ENCODE measurements at regions not wholly inside any gene's neighbourhood (a gene's known extent, or its start where the extent isn't known, plus 50 kb on each side); places are given as distances from the start of the nearest gene placed in this dataset.

DNA sequence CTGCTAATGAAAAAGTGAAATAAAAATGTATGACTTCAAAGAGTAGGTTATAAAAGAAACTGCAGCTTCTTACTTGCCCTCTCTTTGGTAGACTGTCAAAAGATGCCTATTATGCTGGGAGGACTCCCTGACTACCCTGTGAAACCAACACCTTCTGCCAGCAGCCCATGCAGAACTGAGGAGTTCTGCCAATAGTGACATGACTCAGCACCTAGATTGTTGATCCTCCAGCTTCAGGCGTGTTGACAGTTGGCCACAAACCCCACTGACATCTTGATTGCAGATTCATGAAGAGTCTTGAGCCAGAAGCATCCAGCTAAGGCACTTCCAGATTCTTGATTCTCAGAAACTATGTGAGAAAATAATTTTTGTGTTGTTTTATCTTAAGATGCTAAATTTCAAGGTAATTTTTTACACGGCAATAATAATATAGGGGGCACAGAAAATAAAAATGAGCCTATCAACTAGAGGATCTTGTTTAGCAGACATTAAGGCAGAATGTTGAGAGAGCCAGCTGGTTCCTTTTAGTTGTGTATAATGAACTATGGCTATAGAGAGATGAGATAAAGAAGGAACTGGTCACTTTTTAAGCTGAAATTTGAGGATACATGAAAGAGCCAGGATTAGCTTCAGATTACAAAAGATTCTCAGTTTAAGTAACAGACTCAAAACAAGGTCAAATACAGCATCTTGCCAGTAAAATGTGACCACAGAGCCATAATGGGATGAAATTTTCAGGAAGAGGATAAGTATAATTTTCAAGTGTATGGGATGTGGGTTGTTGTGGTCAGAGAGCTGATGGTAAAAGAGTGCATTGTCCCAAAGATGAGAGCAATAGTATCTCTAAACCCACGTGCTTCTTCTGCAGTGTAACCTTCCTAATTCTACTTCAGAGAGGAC, 588.7 kb upstream of the CBLB start:
- TF ChIP-seq ZNF274 (IDR thresholded peaks at IDR 0.05; ENCODE audit: low read depth, low read length) (no peak), YY1 (IDR thresholded peaks at IDR 0.05; ENCODE audit: insufficient read depth, insufficient read length) (no peak)
